ENCODE measurements at regions not wholly inside any gene's neighbourhood (a gene's known extent, or its start where the extent isn't known, plus 50 kb on each side); places are given as distances from the start of the nearest gene placed in this dataset.

- Histone ChIP-seq H3K27me3 (replicated peaks; ENCODE audit: control insufficient read depth, insufficient read depth, low read length) (no peaks in the 10 kb centered on the region), H3K9me3 (peaks cover 6% of the 10 kb centered on the region; the same call in 1 of the 2 replicates), H3K4me3 (ENCODE audit: low read depth, low read length) (no peak overlapping the region), H3K4me1 (peaks cover 13% of the 10 kb centered on the region; the same call in 1 of the 2 replicates), H3K36me3 (ENCODE audit: control insufficient read depth, insufficient read depth, low read length) (no peaks in the 10 kb centered on the region)
- H3K9me3 Mint-ChIP-seq (ENCODE audit: unreplicated experiment), result no peaks in the 10 kb centered on the region
- ChIA-PET CTCF (no interaction called here), POLR2A (no interaction called here)
- no peaks in the 10 kb centered on the region for H3K27me3 Mint-ChIP-seq (ENCODE audit: insufficient read depth, unreplicated experiment)
- no peaks in the 10 kb centered on the region for H3K4me1 Mint-ChIP-seq (ENCODE audit: low read depth, unreplicated experiment)
- H3K27ac Mint-ChIP-seq (ENCODE audit: unreplicated experiment), result no peak overlapping the region
- H3K36me3 Mint-ChIP-seq (ENCODE audit: insufficient read depth, unreplicated experiment), result no peaks in the 10 kb centered on the region
- H3K4me3 Mint-ChIP-seq (ENCODE audit: unreplicated experiment), result no peak overlapping the region
- BruUV-seq (replicated peaks), result no TSS peak
- intact Hi-C loops (cut with micrococcal nuclease; ENCODE audit: unreplicated experiment), result no loop called here
- no peak for DNase-seq
- no peak for TF ChIP-seq CTCF (IDR thresholded peaks at IDR 0.05; ENCODE audit: insufficient read depth in 1 of 2, low read depth in 1 of 2, low read length in 1 of 2, severe bottlenecking in 1 of 2, unreplicated experiment in 1 of 2)
Observed at GRCh38 chr12:91928501-91928900, 217.1 kb downstream of the BTG1 start.

- Histone ChIP-seq H3K27me3 (replicated peaks; ENCODE audit: control insufficient read depth, insufficient read depth, low read length) (no peaks in the 10 kb centered on the region), H3K4me1 (peaks cover 13% of the 10 kb centered on the region; the same call in 1 of the 2 replicates), H3K36me3 (ENCODE audit: control insufficient read depth, insufficient read depth, low read length) (no peaks in the 10 kb centered on the region), H3K4me3 (ENCODE audit: low read depth, low read length) (no peak overlapping the region), H3K9me3 (peaks cover 3% of the 10 kb centered on the region; the same call in 1 of the 2 replicates)
- H3K9me3 Mint-ChIP-seq (ENCODE audit: unreplicated experiment), result no peaks in the 10 kb centered on the region
- H3K27ac Mint-ChIP-seq (ENCODE audit: unreplicated experiment), result no peak overlapping the region
- no peaks in the 10 kb centered on the region for H3K4me1 Mint-ChIP-seq (ENCODE audit: low read depth, unreplicated experiment)
- no TSS peak for BruUV-seq (replicated peaks)
- CTCF ChIA-PET, result interaction anchor here (0.6 kb wide), 1 partner anchor 28 kb away, joined by 3 read pairs; no protein-coding TSS in a partner anchor
- no peaks in the 10 kb centered on the region for H3K27me3 Mint-ChIP-seq (ENCODE audit: insufficient read depth, unreplicated experiment)
- TF ChIP-seq CTCF (IDR thresholded peaks at IDR 0.05; ENCODE audit: insufficient read depth in 1 of 2, low read depth in 1 of 2, low read length in 1 of 2, severe bottlenecking in 1 of 2, unreplicated experiment in 1 of 2), result no peak
- H3K36me3 Mint-ChIP-seq (ENCODE audit: insufficient read depth, unreplicated experiment), result no peaks in the 10 kb centered on the region
- no peak overlapping the region for H3K4me3 Mint-ChIP-seq (ENCODE audit: unreplicated experiment)
- no peak for DNase-seq
- POLR2A ChIA-PET, result interaction anchor here (0.5 kb wide), 1 partner anchor 219 kb away, joined by 3 read pairs; the partner anchor contains the start of gene BTG1
- intact Hi-C loops (cut with micrococcal nuclease; ENCODE audit: unreplicated experiment), result no loop called here
Observed at GRCh38 chr12:91926848-91927247, 218.8 kb downstream of the BTG1 start.

- Histone ChIP-seq H3K27me3 (replicated peaks; ENCODE audit: control insufficient read depth, insufficient read depth, low read length) (no peaks in the 10 kb centered on the region), H3K36me3 (ENCODE audit: control insufficient read depth, insufficient read depth, low read length) (no peaks in the 10 kb centered on the region), H3K4me3 (ENCODE audit: low read depth, low read length) (no peak overlapping the region), H3K9me3 (peaks cover 3% of the 10 kb centered on the region; the same call in 1 of the 2 replicates), H3K4me1 (peaks cover 13% of the 10 kb centered on the region; the same call in 1 of the 2 replicates)
- H3K27ac Mint-ChIP-seq (ENCODE audit: unreplicated experiment), result no peak overlapping the region
- intact Hi-C loops (cut with micrococcal nuclease; ENCODE audit: unreplicated experiment), result no loop called here
- no peak overlapping the region for H3K4me3 Mint-ChIP-seq (ENCODE audit: unreplicated experiment)
- H3K4me1 Mint-ChIP-seq (ENCODE audit: low read depth, unreplicated experiment), result no peaks in the 10 kb centered on the region
- H3K36me3 Mint-ChIP-seq (ENCODE audit: insufficient read depth, unreplicated experiment), result no peaks in the 10 kb centered on the region
- H3K27me3 Mint-ChIP-seq (ENCODE audit: insufficient read depth, unreplicated experiment), result no peaks in the 10 kb centered on the region
- H3K9me3 Mint-ChIP-seq (ENCODE audit: unreplicated experiment), result no peaks in the 10 kb centered on the region
- POLR2A ChIA-PET, result no interaction called here
- CTCF ChIA-PET, result no interaction called here
- TF ChIP-seq CTCF (IDR thresholded peaks at IDR 0.05; ENCODE audit: insufficient read depth in 1 of 2, low read depth in 1 of 2, low read length in 1 of 2, severe bottlenecking in 1 of 2, unreplicated experiment in 1 of 2), result no peak
- BruUV-seq (replicated peaks), result no TSS peak
- no peak for DNase-seq
Observed at GRCh38 chr12:91924827-91925226, 220.8 kb downstream of the BTG1 start.
